ENCODE measurements at regions not wholly inside any gene's neighbourhood (a gene's known extent, or its start where the extent isn't known, plus 50 kb on each side); places are given as distances from the start of the nearest gene placed in this dataset.

GRCh38 chr3:30285188-30286006 lies 321.0 kb upstream of the TGFBR2 start:
- intact Hi-C loops (cut with DNase I): no loop called here
- peaks cover 32% of the 10 kb centered on the region for H3K4me1 ChIP-seq
- H3K27ac ChIP-seq: peak overlapping the region; percentile 11

DNA sequence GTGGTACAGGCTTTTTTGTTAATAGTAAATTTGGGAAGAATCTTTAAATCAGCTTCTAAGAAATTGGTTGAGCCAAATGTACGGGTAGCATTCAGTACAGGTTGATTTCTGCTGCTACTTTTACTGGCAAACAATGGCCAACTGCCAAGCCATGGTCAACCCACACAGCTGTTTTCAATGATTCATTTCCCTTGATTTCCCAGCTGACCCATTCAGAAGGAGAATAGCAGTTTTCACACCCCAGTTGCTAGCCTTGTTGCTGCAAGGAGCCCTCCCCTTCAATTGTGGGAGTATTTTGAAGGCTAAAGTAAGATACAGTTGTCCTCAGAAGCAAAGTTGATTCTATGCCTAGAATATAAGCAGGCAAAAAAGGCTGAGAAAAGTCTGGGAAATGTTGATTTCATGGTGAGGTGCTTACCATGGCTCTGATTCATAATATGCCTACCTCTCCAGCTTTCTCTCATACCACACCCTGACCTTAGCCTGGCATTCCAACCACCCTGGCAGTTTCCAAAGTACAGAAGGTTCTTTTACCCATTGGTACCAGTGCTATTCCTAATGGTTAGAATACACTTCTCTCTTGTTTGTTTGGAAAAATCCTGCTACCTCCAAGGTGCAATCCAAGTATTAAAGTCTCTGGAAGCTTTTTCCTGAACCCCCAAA lies 320.3 kb upstream of the TGFBR2 start:
- H3K4me1 ChIP-seq: peaks cover 32% of the 10 kb centered on the region

More at GRCh38 chr3:30285188-30286006, 321.0 kb upstream of the TGFBR2 start:
- Histone ChIP-seq H3K27me3 (no peaks in the 10 kb centered on the region), H3K9me3 (no peaks in the 10 kb centered on the region), H3K4me3 (no peak overlapping the region), H3K36me3 (no peaks in the 10 kb centered on the region)
- DNase-seq (ENCODE audit: extremely low spot score in 2 of 2): no peak
- TF ChIP-seq CTCF (IDR thresholded peaks at IDR 0.05) (no peak), POLR2A (IDR thresholded peaks at IDR 0.05) (no peak), POLR2AphosphoS5 (IDR thresholded peaks at IDR 0.05; ENCODE audit: insufficient read depth in 1 of 2, low read depth in 1 of 2) (no peak)

GRCh38 chr3:30286811-30287210 lies 319.6 kb upstream of the TGFBR2 start:
- Histone ChIP-seq H3K4me1 (peaks cover 32% of the 10 kb centered on the region), H3K27me3 (no peaks in the 10 kb centered on the region), H3K4me3 (no peak overlapping the region), H3K36me3 (no peaks in the 10 kb centered on the region), H3K9me3 (no peaks in the 10 kb centered on the region), H3K27ac (peak overlapping the region; percentile 25)
- intact Hi-C loops (cut with DNase I): no loop called here
- no peak for TF ChIP-seq POLR2A (IDR thresholded peaks at IDR 0.05)
- no peak for TF ChIP-seq POLR2AphosphoS5 (IDR thresholded peaks at IDR 0.05; ENCODE audit: insufficient read depth in 1 of 2, low read depth in 1 of 2)
- no peak for TF ChIP-seq CTCF (IDR thresholded peaks at IDR 0.05)
- no peak for DNase-seq (ENCODE audit: extremely low spot score in 2 of 2)

More for the DNA sequence above, 320.3 kb upstream of the TGFBR2 start:
- Histone ChIP-seq H3K27ac (peak overlapping the region; percentile 11), H3K9me3 (no peaks in the 10 kb centered on the region), H3K27me3 (no peaks in the 10 kb centered on the region), H3K4me3 (no peak overlapping the region), H3K36me3 (no peaks in the 10 kb centered on the region)
- TF ChIP-seq POLR2AphosphoS5 (IDR thresholded peaks at IDR 0.05; ENCODE audit: insufficient read depth in 1 of 2, low read depth in 1 of 2) (peak in 1 of 2 donors; percentile 76), POLR2A (IDR thresholded peaks at IDR 0.05) (no peak)
- intact Hi-C loops (cut with DNase I): no loop called here
- DNase-seq (ENCODE audit: extremely low spot score in 2 of 2): no peak

DNA sequence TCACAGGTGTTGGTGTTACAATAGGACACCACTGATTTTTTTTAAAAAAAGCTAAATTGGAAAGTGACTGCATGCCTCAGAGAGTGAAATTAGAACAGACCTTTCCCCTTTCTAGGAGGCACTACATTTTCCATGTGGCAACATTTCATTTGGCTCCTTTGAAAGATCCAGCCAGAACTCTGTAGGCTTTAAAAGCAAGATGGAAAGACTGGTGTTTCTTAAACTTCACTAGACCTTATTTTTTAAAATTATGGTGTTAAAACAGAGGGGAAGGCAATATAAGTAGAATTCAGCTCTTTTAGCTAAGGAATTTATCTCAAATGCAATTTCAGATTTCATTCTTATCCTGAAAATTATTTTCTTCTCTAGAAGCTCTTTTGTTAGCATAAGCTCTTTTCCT lies 317.6 kb upstream of the TGFBR2 start:
- Histone ChIP-seq H3K9me3 (no peaks in the 10 kb centered on the region), H3K4me1 (peaks cover 25% of the 10 kb centered on the region), H3K4me3 (no peak overlapping the region), H3K27ac (no peak overlapping the region), H3K27me3 (no peaks in the 10 kb centered on the region), H3K36me3 (no peaks in the 10 kb centered on the region)
- no peak for DNase-seq (ENCODE audit: extremely low spot score in 2 of 2)
- TF ChIP-seq POLR2A (IDR thresholded peaks at IDR 0.05): no peak
- TF ChIP-seq CTCF (IDR thresholded peaks at IDR 0.05): no peak
- no peak for TF ChIP-seq POLR2AphosphoS5 (IDR thresholded peaks at IDR 0.05; ENCODE audit: insufficient read depth in 1 of 2, low read depth in 1 of 2)
- intact Hi-C loops (cut with DNase I): no loop called here

DNA sequence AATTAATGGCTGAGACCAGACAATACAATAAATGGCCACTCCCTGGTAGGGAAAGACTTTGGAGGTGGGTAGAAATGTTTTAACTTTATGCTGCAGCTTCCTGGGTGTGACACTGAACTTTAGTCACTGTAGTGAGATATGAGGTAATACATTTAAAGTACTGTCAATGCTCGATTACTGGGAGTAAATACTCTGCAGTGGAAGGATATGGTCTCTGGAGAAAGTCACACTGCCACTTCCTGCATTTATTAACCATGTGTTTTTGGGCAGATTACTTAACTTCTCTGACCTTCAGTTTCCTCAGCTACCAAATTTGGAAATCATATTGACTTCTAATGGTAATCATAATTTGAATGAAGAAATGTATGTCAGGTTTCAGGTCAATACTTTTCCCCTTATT lies 317.1 kb upstream of the TGFBR2 start:
- H3K27ac ChIP-seq: no peak overlapping the region
- intact Hi-C loops (cut with DNase I): no loop called here
- no peak overlapping the region for H3K4me3 ChIP-seq

More for the DNA sequence above, 317.1 kb upstream of the TGFBR2 start:
- no peak for DNase-seq (ENCODE audit: extremely low spot score in 2 of 2)
- no peak for TF ChIP-seq CTCF (IDR thresholded peaks at IDR 0.05)
- TF ChIP-seq POLR2A (IDR thresholded peaks at IDR 0.05): no peak
- TF ChIP-seq POLR2AphosphoS5 (IDR thresholded peaks at IDR 0.05; ENCODE audit: insufficient read depth in 1 of 2, low read depth in 1 of 2): no peak
- no peaks in the 10 kb centered on the region for H3K36me3 ChIP-seq
- no peaks in the 10 kb centered on the region for H3K27me3 ChIP-seq
- H3K9me3 ChIP-seq: no peaks in the 10 kb centered on the region
- H3K4me1 ChIP-seq: peaks cover 25% of the 10 kb centered on the region
